CD4-positive, alpha-beta T cell treated with Interleukin-4 for 1 hour (primary cell): ENCODE measurements at regions not wholly inside any gene's neighbourhood (a gene's known extent, or its start where the extent isn't known, plus 50 kb on each side); places are given as distances from the start of the nearest gene placed in this dataset.
A peak's percentile ranks its signal among the peaks of the same experiment; 100 is the strongest.

Experiments used
- DNase-seq, 2 donors: peaks; one replicate each; pipeline ENCODE4 v3.0.0-alpha.2; 2020 to 2022

DNA sequence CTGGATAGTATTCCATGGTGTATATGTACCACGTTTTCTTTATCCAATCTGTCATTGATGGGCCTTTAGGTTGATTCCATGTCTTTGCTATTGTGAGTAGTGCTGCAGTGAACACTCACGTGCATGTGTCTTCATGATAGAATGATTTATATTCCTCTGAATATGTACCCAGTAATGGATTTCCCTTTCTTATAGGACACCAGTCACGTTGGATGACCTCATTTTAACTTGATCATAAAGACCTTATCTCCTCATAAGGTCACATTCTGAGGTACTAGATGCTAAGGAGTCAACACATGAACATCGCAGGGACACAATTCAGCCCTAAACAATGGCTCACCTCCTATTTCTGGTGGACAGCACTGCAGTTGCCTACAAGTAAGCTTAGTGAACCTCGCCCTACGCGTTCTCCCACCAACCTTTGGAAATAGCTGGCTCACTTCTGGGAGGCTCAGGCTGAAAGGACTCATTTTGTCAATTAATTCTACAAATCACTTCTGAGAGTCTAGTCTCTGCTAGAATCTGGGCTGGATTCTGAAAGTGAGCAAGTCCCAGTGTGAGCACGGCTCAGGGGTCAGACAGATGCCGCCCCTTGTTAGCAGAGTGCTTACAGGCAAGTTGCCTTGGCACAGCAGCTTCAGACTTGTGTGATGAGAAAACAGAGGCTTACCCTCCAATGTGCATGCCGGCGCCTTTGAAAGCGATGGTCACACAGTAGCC, 183.8 kb upstream of the GSC start:
- no peak for DNase-seq

DNA sequence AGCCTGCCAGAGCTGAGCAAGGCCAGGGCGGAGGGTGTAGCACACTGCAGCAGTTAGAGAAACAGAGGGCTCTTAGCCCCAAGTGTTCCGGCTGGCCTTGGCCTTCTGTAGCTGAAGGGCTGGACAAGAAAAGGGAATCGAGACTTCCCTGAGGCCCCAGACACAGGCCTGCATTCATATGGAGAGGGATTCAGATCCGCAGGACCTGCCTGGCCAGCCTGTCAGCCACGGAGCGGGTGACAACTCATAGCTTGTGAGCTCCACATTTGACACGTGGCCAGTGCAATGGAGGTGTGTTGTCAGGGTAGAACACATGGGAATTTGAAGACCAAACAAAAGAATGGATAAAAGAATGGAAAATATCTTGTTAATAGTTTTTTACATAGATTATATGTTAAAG, 182.2 kb upstream of the GSC start:
- no peak for DNase-seq

DNA sequence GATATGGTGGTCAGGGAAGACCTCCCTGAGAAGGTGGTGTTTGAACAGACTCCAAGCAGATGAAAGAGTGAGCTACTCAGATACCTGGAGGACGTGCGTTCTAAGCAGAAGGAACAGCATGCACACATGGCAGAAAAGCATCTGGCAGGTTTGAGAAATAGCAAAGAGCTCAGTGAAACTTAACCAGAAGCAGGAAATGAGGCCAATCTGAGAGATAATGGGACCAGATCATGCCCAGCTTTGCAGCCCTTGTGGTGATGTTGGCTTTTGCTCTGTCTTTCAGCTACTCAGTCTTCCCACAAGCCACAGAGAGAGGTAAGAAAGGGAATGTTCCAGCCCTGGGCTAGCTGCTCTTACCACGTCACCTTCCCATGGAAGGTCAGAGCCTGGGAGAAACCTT, 176.3 kb upstream of the GSC start:
- peak; percentile 12 to 50 for DNase-seq

DNA sequence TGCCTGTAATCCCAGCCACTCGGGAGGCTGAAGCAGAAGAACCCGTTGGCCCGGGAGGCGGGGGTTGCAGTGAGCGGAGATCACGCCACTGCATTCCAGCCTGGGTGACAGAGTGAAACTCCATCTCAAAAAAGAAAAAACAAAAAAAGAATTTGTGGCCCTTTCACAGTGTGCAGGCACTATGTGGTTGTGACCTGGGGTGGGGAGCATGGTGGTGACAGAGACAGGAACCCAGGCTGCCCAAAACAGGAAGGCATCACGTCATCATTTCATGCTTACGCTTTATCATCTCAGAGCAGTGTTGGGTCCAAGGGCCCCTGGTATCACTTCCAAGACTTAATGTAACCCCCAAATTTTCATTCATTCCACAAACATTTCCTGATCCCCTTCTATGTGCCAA, 175.7 kb upstream of the GSC start:
- DNase-seq = peak; percentile 68 to 69

DNA sequence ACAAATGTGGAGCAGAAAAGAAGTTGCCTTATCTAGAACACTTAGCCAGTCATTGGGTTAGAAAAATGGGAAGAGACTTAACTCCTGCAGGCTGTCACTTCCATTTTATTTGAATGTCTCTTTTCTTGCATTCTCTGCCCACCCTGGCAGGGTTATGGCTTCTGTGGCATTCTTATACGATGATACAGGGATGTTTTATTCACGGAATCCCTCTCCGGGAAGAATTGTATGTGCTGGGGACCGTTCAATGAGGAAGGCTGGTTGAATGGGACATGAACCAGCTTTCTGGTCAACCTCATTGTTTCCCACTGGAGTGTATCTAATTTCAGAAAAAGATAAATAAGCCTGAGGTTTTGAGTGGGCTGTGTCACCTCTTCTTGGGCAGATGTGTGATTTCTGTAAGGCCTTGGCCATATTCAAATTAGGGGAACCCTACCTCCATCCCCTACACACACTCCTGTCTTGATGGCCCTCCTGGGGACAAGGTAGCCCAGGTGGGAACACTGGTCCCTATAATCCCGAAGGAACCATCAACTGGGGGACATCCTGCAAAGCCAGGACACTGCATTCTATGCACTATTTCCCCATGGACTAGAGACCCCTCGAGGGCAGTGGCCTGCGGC, 174.8 kb upstream of the GSC start:
- DNase-seq = no peak

DNA sequence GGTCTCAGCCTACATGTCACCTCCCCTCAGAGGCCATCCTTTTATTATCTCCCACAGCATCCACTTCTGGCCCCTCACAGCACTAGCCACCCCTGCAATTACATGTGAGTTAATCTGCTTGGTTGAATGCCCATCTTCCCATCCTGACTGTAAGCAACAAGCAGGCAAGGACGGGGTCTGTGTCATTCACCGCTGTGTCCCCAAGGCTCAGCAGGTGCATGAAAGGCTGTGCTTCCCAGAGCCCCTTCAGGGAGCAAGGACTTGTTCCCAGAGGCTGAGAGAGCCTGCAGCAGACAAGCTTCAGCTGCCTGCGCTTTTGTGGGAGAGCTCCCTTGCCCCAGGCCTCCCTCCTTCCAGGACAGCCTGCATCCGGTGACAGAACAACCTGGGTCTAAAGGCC, 172.7 kb upstream of the GSC start:
- DNase-seq = no peak

DNA sequence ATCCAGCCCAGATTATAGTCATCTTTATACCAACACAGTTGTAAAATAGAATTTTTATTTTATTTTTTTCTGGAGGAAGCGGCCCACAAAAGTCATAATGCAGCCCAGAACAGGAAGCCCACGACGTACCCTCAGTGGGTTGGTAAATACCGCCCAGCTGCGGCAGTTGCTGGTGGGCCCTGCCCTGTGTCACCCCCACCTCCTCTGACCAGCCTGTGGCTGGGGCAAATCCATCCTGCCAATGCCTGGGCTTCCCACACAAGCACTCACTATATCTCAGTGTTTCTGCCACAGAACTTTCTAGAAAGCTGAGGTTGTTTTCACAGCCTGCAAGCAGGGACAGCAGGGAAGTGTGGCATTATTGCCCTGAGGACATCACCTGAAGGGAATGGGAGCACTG, 171.4 kb upstream of the GSC start:
- no peak for DNase-seq

DNA sequence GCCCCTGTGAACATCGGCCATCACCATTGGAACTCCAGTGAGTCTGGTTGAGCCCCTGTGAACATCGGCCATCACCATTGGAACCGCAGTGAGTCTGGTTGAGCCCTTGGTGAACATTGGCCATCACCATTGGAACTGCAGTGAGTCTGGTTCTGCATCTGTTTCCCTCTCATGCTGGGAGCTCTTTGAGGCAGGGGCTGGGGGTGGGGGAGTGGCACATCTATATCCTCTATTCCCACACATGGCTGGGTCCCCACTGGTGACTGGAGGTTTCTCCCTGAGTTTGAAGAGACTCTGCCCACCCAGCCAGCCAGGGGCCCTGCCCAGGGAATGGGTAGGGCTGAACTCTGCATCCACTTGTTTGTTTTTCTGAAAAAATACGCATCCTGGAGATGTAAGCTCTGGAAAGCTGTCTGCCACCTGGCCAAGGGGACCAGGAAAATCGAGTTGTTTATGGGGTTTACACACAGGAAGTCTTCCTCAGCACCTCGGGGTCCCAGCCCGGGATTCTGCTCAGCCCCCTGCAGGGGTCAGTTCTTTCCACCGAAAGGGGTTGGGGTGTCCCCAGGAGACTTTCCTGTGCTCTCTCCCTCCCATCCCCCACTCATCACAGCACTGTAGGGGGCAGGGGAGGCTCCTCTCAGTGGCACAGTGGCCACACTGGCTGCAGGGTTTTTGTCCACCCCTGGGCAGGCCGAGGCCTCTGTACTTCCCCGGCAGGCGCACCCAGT, 170.5 kb upstream of the GSC start:
- no peak for DNase-seq

DNA sequence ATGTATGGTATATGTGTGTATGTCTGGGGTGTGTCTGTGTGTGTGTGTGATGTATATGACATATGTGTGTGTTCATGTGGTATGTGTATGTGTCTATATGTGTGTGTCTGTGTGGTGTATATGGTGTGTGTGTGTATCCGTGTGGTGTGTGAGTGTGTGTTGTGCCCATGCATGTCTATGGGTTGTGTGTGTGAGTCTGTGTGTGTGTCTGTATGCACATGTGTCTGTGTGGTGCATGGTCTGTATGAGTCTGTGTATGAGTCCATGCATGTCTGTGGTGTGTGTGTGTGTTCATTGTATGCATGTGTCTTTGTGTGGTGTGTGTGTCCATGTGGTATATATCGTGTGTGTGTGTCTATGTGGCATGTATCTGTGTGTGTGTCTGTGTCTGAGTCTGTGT, 168.1 kb upstream of the GSC start:
- no peak for DNase-seq

DNA sequence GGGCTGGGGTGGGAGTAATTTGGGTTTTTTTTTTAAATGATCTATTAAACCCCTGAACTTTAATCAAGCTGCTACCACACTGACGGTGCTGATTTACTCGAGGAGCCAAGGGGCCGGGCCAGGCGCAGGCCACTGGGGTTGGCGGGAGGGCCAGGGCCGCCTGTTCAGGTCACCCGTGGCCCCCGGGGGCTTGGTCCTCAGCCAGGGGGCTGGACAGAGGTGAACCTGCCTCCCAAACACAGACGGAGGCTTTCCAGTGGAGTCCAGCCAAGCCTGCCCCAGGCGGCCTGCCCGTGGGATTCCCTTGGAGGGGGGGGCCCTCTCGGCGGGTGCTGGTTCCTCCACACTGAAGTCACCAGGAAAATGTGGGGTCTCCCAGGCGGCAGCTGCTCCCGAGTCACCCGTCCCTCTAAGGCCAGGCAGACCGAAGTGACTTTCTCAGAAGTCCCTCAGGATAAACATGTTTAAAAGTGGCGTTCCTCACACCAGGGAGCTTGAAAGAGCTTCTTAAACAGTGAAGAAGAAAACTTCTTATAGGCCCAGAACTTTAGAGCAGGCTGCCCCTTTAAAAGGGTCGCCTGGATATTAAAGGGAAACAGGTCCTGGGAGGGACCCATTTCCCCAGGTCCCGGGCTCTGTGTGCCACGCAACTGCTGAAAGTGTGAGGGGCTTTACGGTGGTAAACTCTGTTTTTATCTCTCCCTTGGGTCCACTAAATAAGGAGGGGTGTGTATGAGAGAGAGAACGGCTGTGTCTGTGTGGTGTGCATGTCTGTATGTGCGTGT, 167.2 kb upstream of the GSC start:
- no peak for DNase-seq

DNA sequence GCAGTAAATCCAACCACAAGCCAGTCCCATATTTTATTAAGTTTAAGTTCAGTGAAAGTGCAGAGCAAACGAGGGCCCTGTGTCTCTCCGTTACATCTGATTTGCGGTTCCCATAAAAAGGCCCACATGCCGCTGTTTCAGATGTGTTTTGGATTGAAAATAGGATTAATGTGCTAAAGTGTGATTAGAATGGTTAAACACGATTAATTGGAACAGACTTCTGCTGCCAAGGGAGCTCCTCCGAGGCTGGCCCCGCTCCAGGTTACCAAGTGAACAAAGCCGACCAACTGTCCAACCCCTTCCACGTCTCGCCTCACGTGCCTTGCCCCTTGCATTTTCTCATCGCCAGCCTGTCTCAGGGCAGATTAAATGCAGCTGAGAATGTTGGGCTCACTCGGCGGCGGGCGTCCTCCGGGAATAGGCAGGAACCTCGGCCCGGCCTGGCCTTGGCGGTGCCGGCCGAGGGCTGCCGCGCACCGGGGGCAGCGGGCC, 166.5 kb upstream of the GSC start:
- DNase-seq = no peak

DNA sequence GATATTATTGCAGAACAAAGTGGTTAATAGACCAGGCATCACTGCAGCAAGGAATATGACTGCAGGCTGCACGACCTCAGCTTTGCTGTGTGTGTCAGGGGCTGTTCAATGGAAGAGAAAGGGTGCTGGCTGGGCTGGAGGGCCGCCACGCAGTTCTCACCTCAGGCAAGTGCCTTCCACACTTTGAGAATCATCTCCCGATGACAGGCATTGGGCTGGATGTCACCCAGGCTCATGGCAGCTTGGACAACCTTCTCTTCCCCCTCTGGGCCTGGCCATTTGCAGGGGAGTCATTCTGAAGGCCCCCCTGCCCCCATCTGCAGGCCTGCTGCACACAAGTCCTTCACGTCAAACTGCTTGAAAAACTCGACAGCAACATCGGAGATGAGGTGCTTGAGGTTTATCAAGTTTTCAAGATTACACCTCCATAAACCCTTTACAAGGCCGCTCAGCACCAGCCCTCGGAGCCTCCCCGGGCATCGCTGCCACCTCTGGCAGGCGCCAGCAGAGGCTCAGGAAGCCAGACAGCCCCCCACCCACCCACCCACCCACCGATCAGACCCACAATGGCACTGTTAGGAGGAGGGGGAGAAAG, 165.9 kb upstream of the GSC start:
- no peak for DNase-seq

DNA sequence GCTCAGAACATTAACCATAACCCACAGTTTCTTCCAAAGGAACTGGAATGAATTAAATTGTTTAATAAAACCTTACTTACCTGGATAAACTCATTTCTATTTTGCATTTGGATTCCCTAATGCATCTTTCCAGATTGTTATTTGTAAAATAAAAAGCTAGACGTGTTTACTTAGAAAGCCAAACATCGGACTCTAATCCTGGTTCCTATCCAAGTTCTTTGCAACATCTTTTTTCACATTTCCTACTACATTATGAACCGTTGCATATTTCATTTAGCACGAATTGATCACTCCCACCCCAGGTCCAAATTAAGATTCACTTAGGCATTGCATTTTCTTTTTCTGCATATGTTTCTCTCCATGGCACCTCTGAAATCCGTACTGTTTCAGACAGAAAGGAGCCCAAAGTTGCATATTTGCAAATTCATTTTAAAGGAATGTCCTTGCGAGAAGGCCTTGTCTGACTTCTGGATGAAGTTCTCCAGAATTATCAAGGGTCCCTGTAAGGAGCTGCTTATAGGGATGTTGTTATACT, 164.4 kb upstream of the GSC start:
- DNase-seq = no peak

DNA sequence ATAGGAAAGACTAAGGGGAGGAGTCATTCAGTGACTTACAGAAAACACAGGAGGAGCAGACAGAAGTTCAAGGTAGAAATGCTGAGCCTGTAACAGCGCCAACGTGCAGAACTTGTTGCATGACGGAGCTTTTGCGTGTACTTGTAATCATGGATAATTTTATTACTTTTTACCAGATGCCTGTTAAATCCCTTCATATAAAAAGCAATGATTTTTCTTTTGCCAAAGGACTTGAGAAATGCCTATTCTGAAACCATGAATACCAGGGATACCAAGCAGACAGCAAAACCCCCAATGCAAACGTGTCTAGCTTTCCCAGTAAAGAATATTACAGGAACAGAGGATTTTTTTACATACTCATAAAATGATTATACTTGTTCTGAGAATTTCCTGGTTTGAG, 163.6 kb upstream of the GSC start:
- no peak for DNase-seq

DNA sequence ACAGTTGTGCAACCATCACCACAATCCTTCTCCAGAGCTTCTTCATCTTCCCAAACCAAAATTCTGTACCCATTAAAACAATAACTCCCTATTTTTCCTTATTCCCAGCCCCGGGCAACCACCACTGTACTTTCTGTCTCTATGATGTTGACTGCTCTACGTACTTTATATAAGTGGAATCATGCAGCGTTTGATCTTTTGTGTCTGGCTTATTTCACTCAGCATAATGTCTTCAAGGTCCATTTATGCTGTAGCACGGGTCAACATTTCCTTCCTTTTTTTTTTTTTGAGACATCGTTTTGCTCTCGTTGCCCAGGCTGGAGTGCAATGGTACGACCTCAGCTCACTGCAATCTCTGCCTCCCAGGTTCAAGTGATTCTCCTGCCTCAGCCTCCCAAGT, 162.7 kb upstream of the GSC start:
- DNase-seq = no peak

DNA sequence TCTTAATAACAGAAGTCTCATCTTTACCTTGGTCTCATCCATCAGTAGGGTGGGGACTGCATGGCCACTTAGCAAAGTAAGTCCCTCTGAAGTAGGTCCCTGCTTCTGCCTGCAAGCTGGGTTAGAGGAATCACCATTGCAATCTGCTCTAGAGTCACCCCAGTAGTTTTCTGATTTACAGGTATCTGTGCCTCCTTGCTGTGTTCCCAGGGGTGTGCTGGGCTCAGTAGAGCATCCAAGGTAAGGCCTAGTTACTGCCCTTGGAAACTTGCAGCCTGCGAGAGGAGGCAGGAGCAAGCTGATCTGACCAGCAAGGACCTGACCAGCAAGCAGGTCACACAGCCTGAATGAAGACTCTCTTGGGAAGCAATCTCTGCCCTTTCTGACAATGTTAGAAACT, 160.8 kb upstream of the GSC start:
- no peak for DNase-seq

DNA sequence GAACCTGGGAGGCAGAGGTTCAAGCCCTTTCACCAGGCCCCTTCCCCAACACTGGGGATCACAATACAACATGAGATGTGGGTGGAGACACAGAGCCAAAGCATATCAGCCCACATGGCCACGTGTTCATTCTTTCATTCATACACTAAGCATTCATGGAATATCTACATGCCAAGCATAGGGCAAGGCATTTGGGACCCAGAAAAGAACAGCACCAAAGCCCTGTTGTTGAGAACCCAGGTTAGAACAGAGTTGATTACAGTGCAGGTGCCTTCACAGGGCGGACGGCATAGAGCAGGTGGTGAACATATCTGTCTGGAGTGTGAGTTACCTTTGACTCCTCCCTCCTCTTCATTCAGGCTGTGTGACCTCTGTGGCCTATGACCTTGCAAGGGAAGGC, 159.4 kb upstream of the GSC start:
- no peak for DNase-seq

DNA sequence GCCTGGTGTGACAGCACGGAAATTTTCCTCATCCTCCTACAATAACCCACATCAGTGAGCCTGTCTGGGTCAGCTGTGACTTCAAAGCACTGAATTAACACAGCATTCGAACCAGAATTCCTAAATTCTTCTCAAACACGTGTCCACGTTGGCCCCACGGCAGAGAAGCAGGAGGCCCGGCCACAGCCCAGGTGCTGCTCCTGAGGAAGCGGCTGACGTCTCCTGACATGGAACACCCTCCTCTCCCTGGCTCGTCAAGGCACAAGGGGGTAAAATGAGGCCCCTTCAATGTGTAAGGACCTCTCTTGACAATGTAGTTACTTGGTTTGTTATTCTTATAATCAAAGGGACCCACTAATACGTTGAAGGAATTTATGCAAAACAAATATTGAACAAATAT, 156.3 kb upstream of the GSC start:
- DNase-seq = no peak

DNA sequence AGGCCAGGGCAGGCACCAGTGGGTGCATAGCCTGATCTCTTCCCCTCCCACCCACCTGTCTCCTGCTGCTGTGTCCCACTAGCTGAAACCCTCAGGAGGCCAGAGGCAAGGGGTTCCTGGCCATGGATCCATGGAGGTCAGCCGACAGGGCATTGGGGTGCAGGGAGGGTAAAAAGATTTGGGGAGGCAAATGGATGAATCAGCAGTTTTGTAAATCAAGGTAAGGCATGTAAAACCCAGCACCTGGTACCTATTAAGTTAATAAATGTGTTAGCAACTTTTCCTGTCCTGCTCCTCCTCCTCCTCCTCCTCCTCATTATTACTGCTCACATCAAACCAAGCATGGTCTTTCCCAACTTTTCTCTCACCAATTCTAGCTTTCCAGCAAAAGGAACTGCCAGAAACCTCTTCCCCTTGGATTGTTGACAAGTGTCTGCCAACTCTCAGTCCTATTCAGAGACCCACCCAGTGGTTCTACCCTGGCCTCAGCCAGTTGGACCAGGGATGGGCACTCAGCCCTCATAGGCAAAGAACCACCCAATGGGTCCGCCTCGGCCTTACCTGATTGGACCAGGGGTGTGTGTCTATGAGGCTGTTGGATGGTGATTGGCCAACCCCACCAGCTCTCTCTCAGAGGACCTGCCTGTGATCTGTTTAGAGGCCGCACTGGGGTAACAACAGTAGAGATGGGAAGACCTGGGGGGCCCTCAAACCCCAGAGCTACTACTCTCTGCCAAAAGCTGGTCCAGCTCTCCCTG, 155.7 kb upstream of the GSC start:
- no peak for DNase-seq

DNA sequence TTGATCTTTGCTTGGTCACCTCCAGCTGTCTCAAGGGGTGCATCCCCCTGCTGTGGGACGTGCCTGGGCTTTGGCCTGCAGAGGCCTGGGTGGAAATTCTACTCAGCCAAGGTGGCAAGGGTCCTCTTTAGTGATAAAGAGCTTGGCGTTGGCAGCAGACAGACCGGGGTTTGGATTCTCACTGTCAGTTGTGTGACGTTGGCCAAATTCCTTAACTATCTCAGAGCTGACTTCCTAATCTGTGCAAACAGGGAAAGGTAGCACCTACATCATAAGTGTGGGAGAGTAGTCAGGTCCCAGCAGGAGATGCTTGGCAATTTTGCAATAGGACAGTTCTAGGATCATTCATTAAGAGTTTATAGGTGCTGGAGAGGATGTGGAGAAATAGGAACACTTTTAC, 154.3 kb upstream of the GSC start:
- no peak for DNase-seq

DNA sequence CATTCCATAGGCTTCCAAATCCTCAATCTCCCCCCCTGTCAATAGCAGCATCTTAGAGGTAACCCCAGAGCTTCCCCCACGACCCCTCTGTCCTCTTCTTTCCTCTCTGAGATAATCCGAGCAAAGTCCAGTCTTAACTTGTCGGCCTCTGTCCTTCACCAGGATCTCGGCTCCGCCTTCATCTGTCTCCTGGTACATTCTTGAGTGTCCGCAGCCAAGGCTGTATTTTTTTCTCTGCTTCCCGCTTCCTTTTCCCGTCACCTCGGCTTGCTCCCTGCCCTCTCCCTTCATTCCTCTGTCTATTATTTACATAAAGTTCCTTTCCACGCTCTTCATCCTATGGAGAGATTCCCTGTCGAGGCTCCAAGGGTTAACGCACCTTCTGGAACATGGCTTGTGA, 153.9 kb upstream of the GSC start:
- DNase-seq = no peak
